KMS-11 (cell line): ENCODE measurements at regions not wholly inside any gene's neighbourhood (a gene's known extent, or its start where the extent isn't known, plus 50 kb on each side); places are given as distances from the start of the nearest gene placed in this dataset.

Experiments
- H2AFZ ChIP-seq: fragments of 200-600 bp; sonication (generic); 2 replicates; pipeline ENCODE4 v1.6.1; 2016; ENCODE audit warnings: antibody characterized with exemption, mixed run types, low read depth
- H3K27ac ChIP-seq: fragments of 200-600 bp; sonication (generic); 2 replicates; pipeline ENCODE4 v1.6.1; 2016; ENCODE audit warnings: mild to moderate bottlenecking, mixed run types
- H3K27me3 ChIP-seq: fragments of 200-600 bp; sonication (generic); 2 replicates; pipeline ENCODE4 v1.6.1; 2017; ENCODE audit warnings: mild to moderate bottlenecking, low read depth, mixed run types, moderate library complexity; ENCODE audit not compliant: insufficient read depth
- H3K36me3 ChIP-seq: fragments of 200-600 bp; sonication (generic); 2 replicates; pipeline ENCODE4 v1.6.1; 2017; ENCODE audit warnings: mild to moderate bottlenecking, mixed run types; ENCODE audit not compliant: insufficient read depth
- H3K4me1 ChIP-seq: fragments of 200-600 bp; sonication (generic); 2 replicates; pipeline ENCODE4 v1.6.1; 2016; ENCODE audit warnings: mild to moderate bottlenecking, low read depth, mixed run types; ENCODE audit not compliant: poor library complexity, severe bottlenecking
- H3K4me2 ChIP-seq: fragments of 200-600 bp; sonication (generic); 2 replicates; pipeline ENCODE4 v1.7.0; 2016; ENCODE audit warnings: mild to moderate bottlenecking, mixed run types
- H3K4me3 ChIP-seq: fragments of 200-600 bp; sonication (generic); IDR thresholded peaks from 2 replicates; pipeline ENCODE4 v1.6.1; 2017; ENCODE audit warnings: low read depth, low read length, mixed read lengths; ENCODE audit not compliant: insufficient read depth
- H3K79me2 ChIP-seq: fragments of 200-600 bp; sonication (generic); 2 replicates; pipeline ENCODE4 v1.6.1; 2016; ENCODE audit warnings: low read depth, mixed run types; ENCODE audit not compliant: insufficient read depth
- H3K9ac ChIP-seq: fragments of 200-600 bp; sonication (generic); 2 replicates; pipeline ENCODE4 v1.6.1; 2016; ENCODE audit warnings: mild to moderate bottlenecking, mixed run types
- H4K20me1 ChIP-seq: fragments of 200-600 bp; sonication (generic); 2 replicates; pipeline ENCODE4 v1.6.1; 2016; ENCODE audit warnings: mild to moderate bottlenecking, mixed run types; ENCODE audit not compliant: insufficient read depth
- CTCF ChIP-seq: fragments of 200-600 bp; sonication (generic); conservative IDR thresholded peaks from 2 replicates; pipeline ENCODE4 v1.6.1; 2017; ENCODE audit warnings: low read depth, mild to moderate bottlenecking, antibody characterized with exemption, low read length, moderate library complexity, mixed read lengths

GRCh38 chr2:204108330-204108751 lies 171.8 kb downstream of the ICOS start:
- peaks cover 17% of the 10 kb centered on the region for H3K4me1 ChIP-seq
- 0 out of 2 replicates have a peak overlapping the region, but pooled peaks have one; percentile 4 for H2AFZ ChIP-seq
- no peaks in the 10 kb centered on the region for H3K27me3 ChIP-seq
- TF ChIP-seq CTCF = no peak; the same call in 1 of the 2 replicates
- H3K79me2 ChIP-seq = no peaks in the 10 kb centered on the region
- no peak overlapping the region for H3K9ac ChIP-seq
- H3K4me3 ChIP-seq = no peak overlapping the region
- no peak overlapping the region for H3K4me2 ChIP-seq
- H3K27ac ChIP-seq = no peak overlapping the region
- H3K36me3 ChIP-seq = no peaks in the 10 kb centered on the region
- H4K20me1 ChIP-seq = no peaks in the 10 kb centered on the region

GRCh38 chr2:204108781-204109295 lies 172.3 kb downstream of the ICOS start:
- Histone ChIP-seq H2AFZ (0 out of 2 replicates have a peak overlapping the region, but pooled peaks have one; percentile 4), H3K36me3 (no peaks in the 10 kb centered on the region), H3K79me2 (no peaks in the 10 kb centered on the region), H3K4me3 (no peak overlapping the region), H3K27me3 (no peaks in the 10 kb centered on the region), H3K4me1 (peaks cover 17% of the 10 kb centered on the region), H3K4me2 (no peak overlapping the region), H3K27ac (no peak overlapping the region), H3K9ac (no peak overlapping the region), H4K20me1 (no peaks in the 10 kb centered on the region)
- no peak for TF ChIP-seq CTCF

- H3K79me2 ChIP-seq = no peaks in the 10 kb centered on the region
- no peak for TF ChIP-seq CTCF
- H3K4me3 ChIP-seq = no peak overlapping the region
- H3K36me3 ChIP-seq = no peaks in the 10 kb centered on the region
- H3K27ac ChIP-seq = no peak overlapping the region
- peaks cover 17% of the 10 kb centered on the region for H3K4me1 ChIP-seq
- H3K27me3 ChIP-seq = no peaks in the 10 kb centered on the region
- no peaks in the 10 kb centered on the region for H4K20me1 ChIP-seq
- H3K4me2 ChIP-seq = no peak overlapping the region; the same call in 1 of the 2 replicates
- H2AFZ ChIP-seq = no peak overlapping the region
- H3K9ac ChIP-seq = no peak overlapping the region
These were observed 173.1 kb downstream of the ICOS start for GRCh38 chr2:204109681-204110080.

- peaks cover 17% of the 10 kb centered on the region for H3K4me1 ChIP-seq
- H4K20me1 ChIP-seq = no peaks in the 10 kb centered on the region
- H3K36me3 ChIP-seq = no peaks in the 10 kb centered on the region
- no peak overlapping the region for H3K27ac ChIP-seq
- no peak overlapping the region for H3K4me3 ChIP-seq
- TF ChIP-seq CTCF = no peak
- peak overlapping the region; percentile 36 for H3K4me2 ChIP-seq
- H3K79me2 ChIP-seq = no peaks in the 10 kb centered on the region
- H2AFZ ChIP-seq = peak overlapping the region; percentile 46
- no peak overlapping the region for H3K9ac ChIP-seq
- H3K27me3 ChIP-seq = no peaks in the 10 kb centered on the region
These were observed 173.8 kb downstream of the ICOS start for GRCh38 chr2:204110338-204110741.
